ENCODE measurements at regions not wholly inside any gene's neighbourhood (a gene's known extent, or its start where the extent isn't known, plus 50 kb on each side); places are given as distances from the start of the nearest gene placed in this dataset.

- DNase-seq = no peak
Observed at GRCh38 chr12:43115441-43116160, 436.4 kb downstream of the ADAMTS20 start.

GRCh38 chr12:43114316-43114715, 437.7 kb downstream of the ADAMTS20 start:
- no peak for DNase-seq

DNA sequence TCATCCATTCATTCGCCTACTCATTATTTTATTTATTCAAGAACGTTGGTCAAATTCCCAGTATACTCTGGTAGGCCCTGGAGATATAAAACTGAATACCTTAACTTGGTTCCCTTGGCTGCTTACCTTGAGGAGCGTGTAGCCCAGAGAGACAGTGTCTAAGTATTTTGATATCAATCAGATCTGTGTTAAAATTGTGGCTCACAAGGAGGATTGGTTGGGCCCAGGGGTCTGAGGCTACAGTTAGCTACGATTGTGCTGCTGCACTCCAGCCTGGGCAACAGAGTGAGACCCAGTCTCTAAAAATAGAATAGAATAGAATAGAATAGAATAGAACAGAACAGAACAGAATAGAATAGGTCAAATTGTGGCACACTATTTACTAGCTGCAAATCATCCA, 438.4 kb downstream of the ADAMTS20 start:
- DNase-seq = no peak

GRCh38 chr12:43113135-43113534, 438.9 kb downstream of the ADAMTS20 start:
- DNase-seq = no peak

- no peak for DNase-seq
Observed at GRCh38 chr12:43112101-43112920, 439.7 kb downstream of the ADAMTS20 start.

DNA sequence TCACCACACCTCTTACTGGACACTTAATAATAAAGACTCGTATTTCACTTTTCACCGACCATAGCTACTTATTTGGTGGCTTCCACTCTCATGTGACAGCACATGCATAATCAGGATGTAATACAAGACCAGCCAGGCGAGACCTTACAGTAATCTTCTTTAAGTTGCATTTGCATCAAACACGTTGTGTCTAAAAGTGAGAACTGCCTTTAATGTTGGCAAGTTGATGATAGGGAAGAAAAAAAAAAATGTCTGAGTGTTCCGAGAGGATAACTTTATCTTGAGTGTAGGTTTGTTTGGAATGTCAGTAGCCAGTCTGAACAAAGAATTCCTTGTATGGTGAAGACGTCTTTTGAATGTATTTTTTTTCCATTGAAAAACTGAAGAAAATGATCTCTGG, 440.4 kb downstream of the ADAMTS20 start:
- DNase-seq = no peak

- no peak for DNase-seq
Observed at GRCh38 chr12:43109631-43110345, 442.2 kb downstream of the ADAMTS20 start.

GRCh38 chr12:43108656-43109055, 443.3 kb downstream of the ADAMTS20 start:
- DNase-seq = no peak

- no peak for DNase-seq
Observed at GRCh38 chr12:43107026-43107775, 444.8 kb downstream of the ADAMTS20 start.

- DNase-seq = no peak
Observed at GRCh38 chr12:43106355-43106754, 445.6 kb downstream of the ADAMTS20 start.

DNA sequence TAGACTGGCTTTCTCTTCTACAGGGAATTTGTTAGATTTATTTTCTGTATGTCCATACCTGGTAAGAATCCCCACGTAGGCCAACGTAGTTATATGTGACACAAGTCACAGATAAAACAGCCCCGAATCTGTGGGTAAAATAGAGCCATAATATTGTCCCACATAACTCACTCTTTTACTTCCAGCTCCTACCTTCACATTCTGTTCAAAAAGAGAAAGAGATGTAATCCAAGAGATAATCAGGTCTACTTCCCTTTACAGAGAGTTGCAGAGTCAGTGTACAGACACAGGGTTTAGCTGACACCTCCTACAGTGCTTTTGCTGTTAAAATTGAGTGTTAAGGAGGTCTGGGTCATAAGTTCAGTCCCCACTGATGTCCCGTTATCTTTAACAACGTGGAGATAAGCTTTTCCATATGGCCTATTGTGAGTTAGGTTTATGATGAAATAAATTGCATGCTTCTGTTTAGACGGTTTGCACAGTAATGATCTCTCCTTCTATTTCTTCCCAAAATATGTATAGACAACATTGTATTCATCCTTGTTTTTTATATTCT, 446.5 kb downstream of the ADAMTS20 start:
- DNase-seq = no peak

GRCh38 chr12:43104494-43104893, 447.5 kb downstream of the ADAMTS20 start:
- DNase-seq = no peak

DNA sequence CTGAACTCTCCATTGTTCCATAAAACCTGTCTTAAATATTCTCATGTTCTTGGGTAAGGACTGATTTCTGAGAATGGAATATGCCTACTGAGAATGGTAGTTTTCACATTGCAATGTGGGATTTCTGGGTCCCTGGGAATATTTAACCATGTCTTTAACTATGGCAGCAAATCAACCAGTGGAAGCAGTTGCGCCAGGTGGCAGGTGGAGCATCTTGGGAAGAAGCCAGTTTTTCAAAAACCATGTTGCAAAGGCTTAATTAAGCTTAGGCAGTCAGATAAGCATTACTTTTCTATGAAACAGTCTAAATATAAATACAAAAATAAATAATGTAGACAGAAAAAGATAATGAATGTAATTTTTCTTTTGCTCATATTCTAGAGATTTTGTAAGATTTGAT, 448.1 kb downstream of the ADAMTS20 start:
- DNase-seq = no peak

GRCh38 chr12:43102546-43103264, 449.3 kb downstream of the ADAMTS20 start:
- DNase-seq = no peak

DNA sequence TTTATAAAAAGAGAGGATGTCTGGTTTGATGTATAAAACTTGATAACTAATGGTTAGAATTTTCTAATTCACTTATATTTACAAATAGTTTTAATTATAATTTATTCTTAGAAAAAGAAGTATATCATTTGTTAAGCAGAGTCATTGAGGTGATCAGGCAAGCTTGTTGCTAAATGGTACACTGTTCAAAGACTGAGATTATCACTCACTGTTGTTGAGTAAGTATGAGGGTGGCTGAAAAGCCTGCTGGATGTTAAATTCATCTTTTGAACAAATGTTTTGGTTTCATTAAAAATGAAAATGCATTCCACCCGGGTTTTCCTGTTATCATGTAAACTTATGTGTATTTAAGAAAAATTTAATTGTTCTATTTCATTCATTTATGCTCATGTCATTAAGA, 451.8 kb downstream of the ADAMTS20 start:
- DNase-seq = no peak

DNA sequence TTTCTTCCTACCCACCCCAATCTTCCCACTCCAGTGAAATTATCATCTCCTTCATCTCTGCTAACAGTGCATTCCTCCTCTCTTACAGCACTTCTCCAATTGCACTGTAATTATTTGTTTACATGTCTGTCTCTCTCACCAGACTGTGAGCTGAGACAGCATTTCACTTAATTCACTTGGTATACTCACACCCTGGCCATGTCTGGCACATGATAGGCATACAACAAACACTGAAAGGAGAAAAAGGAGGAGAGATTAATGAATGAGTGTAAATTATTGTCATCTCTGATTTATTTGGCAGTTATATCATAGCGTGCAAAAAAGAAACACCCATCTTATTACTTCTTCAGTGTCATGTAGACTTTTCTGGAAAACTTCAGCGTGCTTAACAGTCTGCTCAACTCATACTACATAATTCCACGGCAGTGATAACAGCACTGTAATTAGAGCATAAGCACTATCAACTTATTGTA, 452.3 kb downstream of the ADAMTS20 start:
- DNase-seq = no peak

DNA sequence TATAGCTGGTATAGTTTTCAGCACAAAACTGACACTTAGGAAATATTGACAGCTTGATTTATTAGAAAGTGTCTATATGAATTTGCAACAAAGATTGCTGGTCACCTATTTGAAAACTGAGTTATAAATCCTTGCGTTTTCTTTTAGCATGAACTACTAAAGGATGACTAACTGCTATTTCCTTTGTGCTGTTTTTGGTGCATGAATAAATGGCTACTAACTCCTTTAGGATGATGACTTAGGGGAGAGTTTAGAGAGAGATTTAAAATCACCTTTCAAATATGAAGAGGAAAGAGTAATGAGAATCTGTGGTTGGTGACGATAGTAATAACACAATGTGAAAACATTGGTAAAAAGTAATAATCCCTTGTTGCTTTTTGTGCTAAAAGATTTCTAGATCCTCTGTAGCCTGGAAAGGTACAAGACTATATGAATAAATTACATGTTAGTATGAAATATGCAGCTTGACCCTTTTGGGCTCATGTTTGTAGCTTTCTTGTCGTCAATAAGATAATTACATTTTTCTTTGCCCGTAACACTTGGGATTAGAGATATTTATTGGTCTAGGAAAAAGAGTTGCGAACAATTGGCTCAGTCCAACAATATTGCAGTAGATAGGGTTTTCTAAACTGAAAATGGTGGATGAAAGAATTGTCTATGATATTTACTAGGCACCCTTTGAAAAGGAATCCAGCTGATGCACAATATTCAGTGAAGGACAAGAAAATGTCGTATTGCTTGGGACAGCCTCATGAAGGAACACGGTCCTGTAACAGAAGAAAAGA, 453.0 kb downstream of the ADAMTS20 start:
- DNase-seq = no peak

- DNase-seq = no peak
Observed at GRCh38 chr12:43098071-43098470, 453.9 kb downstream of the ADAMTS20 start.

- no peak for DNase-seq
Observed at GRCh38 chr12:43097471-43097870, 454.5 kb downstream of the ADAMTS20 start.

GRCh38 chr12:43095669-43096280, 456.2 kb downstream of the ADAMTS20 start:
- DNase-seq = no peak
